Activated CD8-positive, alpha-beta T cell treated with anti-CD3 and anti-CD28 coated beads for 36 hours (primary cell): ENCODE measurements at regions not wholly inside any gene's neighbourhood (a gene's known extent, or its start where the extent isn't known, plus 50 kb on each side); places are given as distances from the start of the nearest gene placed in this dataset.
"Not testable (repeated sequence)": the region's sequence is repeated elsewhere in the genome, so short reads cannot be mapped to it uniquely, and the experiment has no call there.

Source experiments
- ATAC-seq: fragments of 200-7000 bp; cut with Tn5 transposase; one replicate; pipeline ENCODE4 v1.10.0; 2021; ENCODE audit warnings: mild to moderate bottlenecking, moderate library complexity
- CTCF ChIA-PET: fragments of 350-600 bp; sonication (Branson Sonifier 250); formaldehyde crosslinking; loops from one replicate; lab custom pipeline; 2021; ENCODE audit warnings: antibody characterized with exemption; lab: Charles Lee
- POLR2A ChIA-PET: fragments of 350-600 bp; sonication (Branson Sonifier 250); formaldehyde crosslinking; loops from one replicate; lab custom pipeline; 2021; ENCODE audit warnings: antibody characterized with exemption; lab: Charles Lee
- DNase-seq: peaks from one replicate; pipeline ENCODE4 v3.0.0-alpha.2; 2020
- H3K27ac Mint-ChIP-seq: one replicate; pipeline ENCODE4 v1.8.0; 2021; ENCODE audit warnings: mild to moderate bottlenecking, mixed read lengths
- H3K27me3 Mint-ChIP-seq: one replicate; pipeline ENCODE4 v1.8.0; 2021; ENCODE audit warnings: mixed read lengths
- H3K36me3 Mint-ChIP-seq: one replicate; pipeline ENCODE4 v1.8.0; 2021; ENCODE audit warnings: low read depth, mixed read lengths
- H3K4me1 Mint-ChIP-seq: one replicate; pipeline ENCODE4 v1.8.0; 2021; ENCODE audit warnings: low read depth, mixed read lengths
- H3K4me3 Mint-ChIP-seq: one replicate; pipeline ENCODE4 v1.8.0; 2021; ENCODE audit warnings: mild to moderate bottlenecking, moderate library complexity, mixed read lengths
- H3K9me3 Mint-ChIP-seq: one replicate; pipeline ENCODE4 v1.8.0; 2021; ENCODE audit warnings: mixed read lengths
- CTCF ChIP-seq: fragments of 200-600 bp; IDR thresholded peaks from one replicate; pipeline ENCODE4 v1.8.0; 2022; ENCODE audit warnings: antibody characterized with exemption, mild to moderate bottlenecking
- intact Hi-C: fragments of 100-400 bp; cut with micrococcal nuclease; formaldehyde crosslinking; loops from one replicate; pipeline ENCODE4 v1.10.0; 2022

- DNase-seq (no peak), ATAC-seq (no peak)
- TF ChIP-seq CTCF, result no peak
- Mint-ChIP-seq H3K4me3 (no peak overlapping the region), H3K27ac (no peak overlapping the region), H3K9me3 (peaks cover 27% of the 10 kb centered on the region), H3K36me3 (peaks cover 2% of the 10 kb centered on the region), H3K27me3 (no peaks in the 10 kb centered on the region), H3K4me1 (no peaks in the 10 kb centered on the region)
- ChIA-PET POLR2A (no interaction called here), CTCF (no interaction called here)
- intact Hi-C loops, result no loop called here
Measured at GRCh38 chr21:9838738-9839642, 682.4 kb upstream of the TPTE start.

GRCh38 chr21:9844106-9844505 is 677.3 kb upstream of the TPTE start:
- H3K9me3 Mint-ChIP-seq, result peaks cover 21% of the 10 kb centered on the region
- POLR2A ChIA-PET, result not testable (repeated sequence)

GRCh38 chr21:9847511-9847910 is 673.9 kb upstream of the TPTE start:
- H3K4me1 Mint-ChIP-seq, POLR2A ChIA-PET, CTCF ChIA-PET, H3K27me3 Mint-ChIP-seq, H3K27ac Mint-ChIP-seq, ATAC-seq, DNase-seq, H3K36me3 Mint-ChIP-seq, H3K4me3 Mint-ChIP-seq, intact Hi-C loops: not testable (repeated sequence)
- H3K9me3 Mint-ChIP-seq, result peaks cover 14% of the 10 kb centered on the region

More at GRCh38 chr21:9844106-9844505, 677.3 kb upstream of the TPTE start:
- CTCF ChIA-PET, H3K4me3 Mint-ChIP-seq, H3K36me3 Mint-ChIP-seq, H3K27me3 Mint-ChIP-seq, DNase-seq, H3K4me1 Mint-ChIP-seq, H3K27ac Mint-ChIP-seq, ATAC-seq, intact Hi-C loops: not testable (repeated sequence)

GRCh38 chr21:9851166-9851565 is 670.2 kb upstream of the TPTE start:
- H3K9me3 Mint-ChIP-seq, H3K4me3 Mint-ChIP-seq, H3K4me1 Mint-ChIP-seq, DNase-seq, H3K27me3 Mint-ChIP-seq, intact Hi-C loops, H3K27ac Mint-ChIP-seq, ATAC-seq, H3K36me3 Mint-ChIP-seq, CTCF ChIA-PET, POLR2A ChIA-PET: not testable (repeated sequence)

GRCh38 chr21:9851695-9852094 is 669.7 kb upstream of the TPTE start:
- CTCF ChIA-PET, ATAC-seq, intact Hi-C loops, POLR2A ChIA-PET, H3K27me3 Mint-ChIP-seq, H3K4me3 Mint-ChIP-seq, DNase-seq, H3K27ac Mint-ChIP-seq, H3K36me3 Mint-ChIP-seq, H3K4me1 Mint-ChIP-seq: not testable (repeated sequence)
- H3K9me3 Mint-ChIP-seq, result peaks cover 10% of the 10 kb centered on the region

- CTCF ChIA-PET, intact Hi-C loops, H3K27me3 Mint-ChIP-seq, ATAC-seq, POLR2A ChIA-PET, H3K4me3 Mint-ChIP-seq, DNase-seq, H3K36me3 Mint-ChIP-seq, H3K4me1 Mint-ChIP-seq, H3K27ac Mint-ChIP-seq: not testable (repeated sequence)
- peaks cover 21% of the 10 kb centered on the region for H3K9me3 Mint-ChIP-seq
Measured at GRCh38 chr21:9857563-9857962, 663.8 kb upstream of the TPTE start.

GRCh38 chr21:9859865-9860264 is 661.5 kb upstream of the TPTE start:
- intact Hi-C loops, H3K27me3 Mint-ChIP-seq, ATAC-seq, POLR2A ChIA-PET, H3K4me3 Mint-ChIP-seq, H3K36me3 Mint-ChIP-seq, CTCF ChIA-PET, DNase-seq, H3K27ac Mint-ChIP-seq, H3K4me1 Mint-ChIP-seq: not testable (repeated sequence)
- peaks cover 31% of the 10 kb centered on the region for H3K9me3 Mint-ChIP-seq

GRCh38 chr21:9862456-9862855 is 658.9 kb upstream of the TPTE start:
- peaks cover 26% of the 10 kb centered on the region for H3K9me3 Mint-ChIP-seq
- H3K4me3 Mint-ChIP-seq, H3K4me1 Mint-ChIP-seq, H3K27me3 Mint-ChIP-seq, ATAC-seq, DNase-seq, POLR2A ChIA-PET, H3K36me3 Mint-ChIP-seq, H3K27ac Mint-ChIP-seq, intact Hi-C loops, CTCF ChIA-PET: not testable (repeated sequence)

GRCh38 chr21:9867815-9868214 is 653.6 kb upstream of the TPTE start:
- CTCF ChIA-PET, intact Hi-C loops, POLR2A ChIA-PET, H3K4me3 Mint-ChIP-seq, DNase-seq, H3K27me3 Mint-ChIP-seq, H3K27ac Mint-ChIP-seq, H3K36me3 Mint-ChIP-seq, H3K4me1 Mint-ChIP-seq, ATAC-seq: not testable (repeated sequence)
- H3K9me3 Mint-ChIP-seq, result peaks cover 23% of the 10 kb centered on the region

- DNase-seq, H3K4me1 Mint-ChIP-seq, CTCF ChIA-PET, H3K36me3 Mint-ChIP-seq, POLR2A ChIA-PET, ATAC-seq, H3K4me3 Mint-ChIP-seq, H3K27ac Mint-ChIP-seq, intact Hi-C loops, H3K27me3 Mint-ChIP-seq: not testable (repeated sequence)
- H3K9me3 Mint-ChIP-seq, result peaks cover 12% of the 10 kb centered on the region
Measured at GRCh38 chr21:9873096-9873495, 648.3 kb upstream of the TPTE start.

GRCh38 chr21:9874136-9874535 is 647.2 kb upstream of the TPTE start:
- H3K36me3 Mint-ChIP-seq, intact Hi-C loops, DNase-seq, H3K27me3 Mint-ChIP-seq, H3K27ac Mint-ChIP-seq, CTCF ChIA-PET, H3K4me1 Mint-ChIP-seq, POLR2A ChIA-PET, ATAC-seq, H3K4me3 Mint-ChIP-seq: not testable (repeated sequence)
- H3K9me3 Mint-ChIP-seq, result peaks cover 11% of the 10 kb centered on the region
